Panc1 (cell line): ENCODE measurements at regions not wholly inside any gene's neighbourhood (a gene's known extent, or its start where the extent isn't known, plus 50 kb on each side); places are given as distances from the start of the nearest gene placed in this dataset.

Source experiments
- ATAC-seq: fragments of 200-7000 bp; cut with Tn5 transposase; 2 replicates; pipeline ENCODE4 v1.9.1; 2020; ENCODE audit warnings: mild to moderate bottlenecking, moderate library complexity
- BruUV-seq: library from RNA; stranded (reverse); fragments of 400-500 nt; replicated peaks from 2 replicates; lab custom pipeline; 2021; lab: Mats Ljungman, UMichigan
- CTCF ChIA-PET: fragments of 300-600 bp; sonication (Branson Sonifier 250); formaldehyde crosslinking; loops from one replicate; lab custom pipeline; 2022; ENCODE audit warnings: antibody characterized with exemption; lab: Charles Lee
- POLR2A ChIA-PET: fragments of 300-600 bp; sonication (Branson Sonifier 250); formaldehyde crosslinking; loops from one replicate; lab custom pipeline; 2022; ENCODE audit warnings: antibody characterized with exemption; lab: Charles Lee
- DNase-seq: peaks from one replicate; pipeline ENCODE4 v3.0.0-alpha.2; 2010; ENCODE audit warnings: low read depth, low spot score
- H3K27ac ChIP-seq: 2 replicates; pipeline ENCODE4 v1.5.1; 2011; ENCODE audit warnings: mild to moderate bottlenecking, low read length, inconsistent platforms
- H3K27me3 ChIP-seq: fragments of 200-500 bp; sonication (Bioruptor generic); 2 replicates; pipeline ENCODE4 v1.6.0; 2014; ENCODE audit warnings: low read length, inconsistent platforms; ENCODE audit not compliant: control insufficient read depth, insufficient read depth
- H3K36me3 ChIP-seq: fragments of 200-500 bp; sonication (Bioruptor generic); 2 replicates; pipeline ENCODE4 v1.5.1; 2014; ENCODE audit warnings: inconsistent platforms, mild to moderate bottlenecking, low read length, moderate library complexity; ENCODE audit not compliant: control insufficient read depth, insufficient read depth
- H3K4me1 ChIP-seq: 2 replicates; pipeline ENCODE4 v1.5.1; 2011; ENCODE audit warnings: inconsistent platforms, mild to moderate bottlenecking, low read length, moderate library complexity; ENCODE audit not compliant: control insufficient read depth, insufficient read depth
- H3K4me3 ChIP-seq, 2 experiments: 2 replicates each; pipeline ENCODE4 v1.5.1; 2011 to 2012; ENCODE audit warnings: low read depth in 2 of 2, low read length in 2 of 2, mild to moderate bottlenecking in 2 of 2, inconsistent platforms in 1 of 2, moderate library complexity in 1 of 2
- H3K9me3 ChIP-seq: fragments of 200-500 bp; sonication (Bioruptor generic); 2 replicates; pipeline ENCODE4 v1.5.1; 2014; ENCODE audit warnings: low read depth, mild to moderate bottlenecking, inconsistent platforms, low read length, moderate library complexity; ENCODE audit not compliant: control insufficient read depth, insufficient read depth
- POLR2AphosphoS5 ChIP-seq: IDR thresholded peaks from 2 replicates; pipeline ENCODE4 v1.6.1; 2012; ENCODE audit warnings: mild to moderate bottlenecking, low read depth, low read length, moderate library complexity
- SIN3A ChIP-seq: IDR thresholded peaks from 2 replicates; pipeline ENCODE4 v1.6.1; 2012; ENCODE audit warnings: low read depth, mild to moderate bottlenecking, low read length, moderate library complexity, borderline replicate concordance; ENCODE audit not compliant: insufficient read depth
- TCF7L2 ChIP-seq: IDR thresholded peaks from 2 replicates; pipeline ENCODE4 v1.6.1; 2011; ENCODE audit warnings: mild to moderate bottlenecking, low read depth, low read length, inconsistent platforms
- in situ Hi-C: cut with HindIII; loops from 2 replicates; pipeline ENCODE4 v1.10.0; 2016; ENCODE audit warnings: low sequenced_read_pairs, low pct_unique_long_range_greater_than_20kb
- intact Hi-C: fragments of 100-400 bp; cut with micrococcal nuclease; formaldehyde crosslinking; loops from one replicate; pipeline ENCODE4 v1.10.0; 2022; ENCODE audit not compliant: unreplicated experiment
- TF ChIP-seq, protein P1 (sequence below), 2 experiments: IDR thresholded peaks; 2 replicates each; pipeline ENCODE4 v1.6.1; 2011 to 2012; ENCODE audit warnings: low read depth in 2 of 2, control low read depth in 1 of 2, low read length in 1 of 2, mild to moderate bottlenecking in 1 of 2, moderate library complexity in 1 of 2; ENCODE audit not compliant: insufficient read depth in 1 of 2
- TF ChIP-seq, protein P2 (sequence below): fragments of 450-650 bp; IDR thresholded peaks from 2 replicates; pipeline ENCODE4 v1.5.1; 2017; ENCODE audit warnings: mild to moderate bottlenecking

DNA sequence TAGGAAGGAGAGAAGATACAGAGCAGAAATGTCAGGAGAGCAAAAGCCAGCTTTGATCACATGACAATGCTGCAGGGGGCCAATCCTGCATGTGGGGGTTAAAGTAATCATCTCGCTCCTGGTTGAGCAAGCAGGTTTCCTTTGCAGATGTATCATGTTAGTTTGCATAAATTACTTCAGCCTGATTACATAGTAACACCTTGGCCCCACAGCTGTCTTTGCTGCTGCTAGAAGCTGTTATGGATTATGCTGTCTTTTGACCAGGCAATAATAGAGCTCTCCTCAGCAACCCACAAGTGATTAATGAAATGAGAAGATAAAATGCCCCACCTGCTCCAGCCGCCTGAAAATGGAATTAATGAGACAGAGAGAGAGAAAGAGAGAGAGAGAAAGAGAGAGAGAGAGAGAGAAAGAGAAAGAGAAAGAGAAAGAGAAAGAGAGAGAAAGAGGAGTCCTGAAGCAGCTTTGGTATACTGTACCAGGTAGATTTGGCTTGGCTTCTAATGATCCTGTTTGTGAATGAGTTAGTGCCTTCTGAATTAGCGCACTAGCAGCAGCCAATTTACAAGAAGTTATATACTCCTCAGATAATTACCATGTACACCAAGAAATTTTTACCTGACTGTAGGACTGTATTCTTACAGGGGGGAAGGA, 174.3 kb upstream of the RORB start:
- no peaks in the 10 kb centered on the region for H3K27me3 ChIP-seq
- H3K9me3 ChIP-seq: no peaks in the 10 kb centered on the region
- ChIA-PET POLR2A (interaction anchor here (0.6 kb wide), 1 partner anchor 347 kb away, joined by 4 read pairs; no protein-coding TSS in a partner anchor), CTCF (no interaction called here)
- intact Hi-C loops: no loop called here
- BruUV-seq: no TSS peak
- H3K4me1 ChIP-seq: no peaks in the 10 kb centered on the region
- no peak overlapping the region for H3K4me3 ChIP-seq
- in situ Hi-C loops: no loop called here
- DNase-seq (no peak), ATAC-seq (no peak)
- TF ChIP-seq SIN3A (no peak), POLR2AphosphoS5 (no peak), TCF7L2 (no peak)
- TF ChIP-seq, protein P1, sequence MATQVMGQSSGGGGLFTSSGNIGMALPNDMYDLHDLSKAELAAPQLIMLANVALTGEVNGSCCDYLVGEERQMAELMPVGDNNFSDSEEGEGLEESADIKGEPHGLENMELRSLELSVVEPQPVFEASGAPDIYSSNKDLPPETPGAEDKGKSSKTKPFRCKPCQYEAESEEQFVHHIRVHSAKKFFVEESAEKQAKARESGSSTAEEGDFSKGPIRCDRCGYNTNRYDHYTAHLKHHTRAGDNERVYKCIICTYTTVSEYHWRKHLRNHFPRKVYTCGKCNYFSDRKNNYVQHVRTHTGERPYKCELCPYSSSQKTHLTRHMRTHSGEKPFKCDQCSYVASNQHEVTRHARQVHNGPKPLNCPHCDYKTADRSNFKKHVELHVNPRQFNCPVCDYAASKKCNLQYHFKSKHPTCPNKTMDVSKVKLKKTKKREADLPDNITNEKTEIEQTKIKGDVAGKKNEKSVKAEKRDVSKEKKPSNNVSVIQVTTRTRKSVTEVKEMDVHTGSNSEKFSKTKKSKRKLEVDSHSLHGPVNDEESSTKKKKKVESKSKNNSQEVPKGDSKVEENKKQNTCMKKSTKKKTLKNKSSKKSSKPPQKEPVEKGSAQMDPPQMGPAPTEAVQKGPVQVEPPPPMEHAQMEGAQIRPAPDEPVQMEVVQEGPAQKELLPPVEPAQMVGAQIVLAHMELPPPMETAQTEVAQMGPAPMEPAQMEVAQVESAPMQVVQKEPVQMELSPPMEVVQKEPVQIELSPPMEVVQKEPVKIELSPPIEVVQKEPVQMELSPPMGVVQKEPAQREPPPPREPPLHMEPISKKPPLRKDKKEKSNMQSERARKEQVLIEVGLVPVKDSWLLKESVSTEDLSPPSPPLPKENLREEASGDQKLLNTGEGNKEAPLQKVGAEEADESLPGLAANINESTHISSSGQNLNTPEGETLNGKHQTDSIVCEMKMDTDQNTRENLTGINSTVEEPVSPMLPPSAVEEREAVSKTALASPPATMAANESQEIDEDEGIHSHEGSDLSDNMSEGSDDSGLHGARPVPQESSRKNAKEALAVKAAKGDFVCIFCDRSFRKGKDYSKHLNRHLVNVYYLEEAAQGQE (IDR thresholded peaks at IDR 0.05; ENCODE audit: insufficient read depth in 1 of 2, low read depth in 2 of 2, low read length in 1 of 2): no peak
- TF ChIP-seq, protein P2, sequence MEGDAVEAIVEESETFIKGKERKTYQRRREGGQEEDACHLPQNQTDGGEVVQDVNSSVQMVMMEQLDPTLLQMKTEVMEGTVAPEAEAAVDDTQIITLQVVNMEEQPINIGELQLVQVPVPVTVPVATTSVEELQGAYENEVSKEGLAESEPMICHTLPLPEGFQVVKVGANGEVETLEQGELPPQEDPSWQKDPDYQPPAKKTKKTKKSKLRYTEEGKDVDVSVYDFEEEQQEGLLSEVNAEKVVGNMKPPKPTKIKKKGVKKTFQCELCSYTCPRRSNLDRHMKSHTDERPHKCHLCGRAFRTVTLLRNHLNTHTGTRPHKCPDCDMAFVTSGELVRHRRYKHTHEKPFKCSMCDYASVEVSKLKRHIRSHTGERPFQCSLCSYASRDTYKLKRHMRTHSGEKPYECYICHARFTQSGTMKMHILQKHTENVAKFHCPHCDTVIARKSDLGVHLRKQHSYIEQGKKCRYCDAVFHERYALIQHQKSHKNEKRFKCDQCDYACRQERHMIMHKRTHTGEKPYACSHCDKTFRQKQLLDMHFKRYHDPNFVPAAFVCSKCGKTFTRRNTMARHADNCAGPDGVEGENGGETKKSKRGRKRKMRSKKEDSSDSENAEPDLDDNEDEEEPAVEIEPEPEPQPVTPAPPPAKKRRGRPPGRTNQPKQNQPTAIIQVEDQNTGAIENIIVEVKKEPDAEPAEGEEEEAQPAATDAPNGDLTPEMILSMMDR: no peak
- no peak overlapping the region for H3K27ac ChIP-seq
- H3K36me3 ChIP-seq: no peaks in the 10 kb centered on the region

DNA sequence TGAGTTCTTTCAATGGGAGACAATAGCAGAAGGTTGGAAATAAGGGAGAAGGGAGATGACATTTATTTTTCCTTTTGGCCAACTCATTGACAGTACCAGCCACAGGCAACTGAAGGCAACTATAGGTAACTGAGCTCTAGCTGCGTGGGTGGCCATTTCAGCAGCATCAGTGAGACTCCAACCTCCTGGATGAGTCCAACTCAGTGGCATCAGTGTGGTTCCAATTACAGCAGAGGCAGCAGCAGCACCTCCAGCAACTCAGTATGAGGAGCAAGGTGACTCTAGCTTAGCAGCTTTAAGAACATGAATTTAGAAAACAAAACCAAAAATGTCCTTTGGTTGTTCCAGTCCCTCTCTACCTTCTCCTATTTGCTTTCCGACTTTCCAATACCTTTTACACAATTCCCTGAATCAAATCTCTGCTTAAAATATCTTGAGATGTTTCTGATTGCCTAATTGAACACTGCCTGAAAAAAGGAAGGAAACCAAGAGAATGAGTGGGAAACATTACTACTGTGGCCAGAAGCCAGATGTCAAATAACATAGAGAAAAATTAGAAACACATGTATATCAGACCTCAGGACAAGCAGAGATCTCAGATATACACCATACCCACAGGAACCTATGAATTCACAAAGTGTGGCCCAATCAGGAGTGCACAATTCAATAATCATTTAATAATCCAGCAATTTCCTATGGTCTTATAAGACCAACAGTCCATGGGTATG, 166.5 kb upstream of the RORB start:
- in situ Hi-C loops: no loop called here

More for the DNA sequence above, 166.5 kb upstream of the RORB start:
- Histone ChIP-seq H3K9me3 (no peaks in the 10 kb centered on the region), H3K27ac (no peak overlapping the region), H3K4me3 (no peak overlapping the region), H3K4me1 (no peaks in the 10 kb centered on the region), H3K27me3 (no peaks in the 10 kb centered on the region), H3K36me3 (no peaks in the 10 kb centered on the region)
- POLR2A ChIA-PET: no interaction called here
- DNase-seq (no peak), ATAC-seq (no peak)
- CTCF ChIA-PET: no interaction called here
- TF ChIP-seq, protein P2: no peak
- no peak for TF ChIP-seq TCF7L2
- TF ChIP-seq, protein P1 (IDR thresholded peaks at IDR 0.05; ENCODE audit: insufficient read depth in 1 of 2, low read depth in 2 of 2, low read length in 1 of 2): no peak
- TF ChIP-seq POLR2AphosphoS5: no peak
- no peak for TF ChIP-seq SIN3A
- intact Hi-C loops: no loop called here
- BruUV-seq: no TSS peak
